KMS-11 (cell line): ENCODE measurements at regions not wholly inside any gene's neighbourhood (a gene's known extent, or its start where the extent isn't known, plus 50 kb on each side); places are given as distances from the start of the nearest gene placed in this dataset.

Experiments used
- H2AFZ ChIP-seq: fragments of 200-600 bp; sonication (generic); 2 replicates; pipeline ENCODE4 v1.6.1; 2016; ENCODE audit warnings: antibody characterized with exemption, mixed run types, low read depth
- H3K27ac ChIP-seq: fragments of 200-600 bp; sonication (generic); 2 replicates; pipeline ENCODE4 v1.6.1; 2016; ENCODE audit warnings: mild to moderate bottlenecking, mixed run types
- H3K27me3 ChIP-seq: fragments of 200-600 bp; sonication (generic); 2 replicates; pipeline ENCODE4 v1.6.1; 2017; ENCODE audit warnings: mild to moderate bottlenecking, low read depth, mixed run types, moderate library complexity; ENCODE audit not compliant: insufficient read depth
- H3K36me3 ChIP-seq: fragments of 200-600 bp; sonication (generic); 2 replicates; pipeline ENCODE4 v1.6.1; 2017; ENCODE audit warnings: mild to moderate bottlenecking, mixed run types; ENCODE audit not compliant: insufficient read depth
- H3K4me1 ChIP-seq: fragments of 200-600 bp; sonication (generic); 2 replicates; pipeline ENCODE4 v1.6.1; 2016; ENCODE audit warnings: mild to moderate bottlenecking, low read depth, mixed run types; ENCODE audit not compliant: poor library complexity, severe bottlenecking
- H3K4me2 ChIP-seq: fragments of 200-600 bp; sonication (generic); 2 replicates; pipeline ENCODE4 v1.7.0; 2016; ENCODE audit warnings: mild to moderate bottlenecking, mixed run types
- H3K4me3 ChIP-seq: fragments of 200-600 bp; sonication (generic); IDR thresholded peaks from 2 replicates; pipeline ENCODE4 v1.6.1; 2017; ENCODE audit warnings: low read depth, low read length, mixed read lengths; ENCODE audit not compliant: insufficient read depth
- H3K79me2 ChIP-seq: fragments of 200-600 bp; sonication (generic); 2 replicates; pipeline ENCODE4 v1.6.1; 2016; ENCODE audit warnings: low read depth, mixed run types; ENCODE audit not compliant: insufficient read depth
- H3K9ac ChIP-seq: fragments of 200-600 bp; sonication (generic); 2 replicates; pipeline ENCODE4 v1.6.1; 2016; ENCODE audit warnings: mild to moderate bottlenecking, mixed run types
- H4K20me1 ChIP-seq: fragments of 200-600 bp; sonication (generic); 2 replicates; pipeline ENCODE4 v1.6.1; 2016; ENCODE audit warnings: mild to moderate bottlenecking, mixed run types; ENCODE audit not compliant: insufficient read depth
- CTCF ChIP-seq: fragments of 200-600 bp; sonication (generic); conservative IDR thresholded peaks from 2 replicates; pipeline ENCODE4 v1.6.1; 2017; ENCODE audit warnings: low read depth, mild to moderate bottlenecking, antibody characterized with exemption, low read length, moderate library complexity, mixed read lengths

- no peak overlapping the region for H3K4me3 ChIP-seq
- no peak overlapping the region for H3K27ac ChIP-seq
- H2AFZ ChIP-seq: no peak overlapping the region
- no peaks in the 10 kb centered on the region for H3K36me3 ChIP-seq
- H3K4me2 ChIP-seq: no peak overlapping the region
- H3K79me2 ChIP-seq: no peaks in the 10 kb centered on the region
- no peaks in the 10 kb centered on the region for H3K27me3 ChIP-seq
- H3K9ac ChIP-seq: no peak overlapping the region
- H3K4me1 ChIP-seq: no peaks in the 10 kb centered on the region
- TF ChIP-seq CTCF: no peak
- H4K20me1 ChIP-seq: no peaks in the 10 kb centered on the region
Observed at GRCh38 chr2:239903210-239903609, 121.9 kb downstream of the NDUFA10 start.

GRCh38 chr2:239902749-239903201 is 122.4 kb downstream of the NDUFA10 start:
- no peaks in the 10 kb centered on the region for H3K36me3 ChIP-seq
- no peak overlapping the region for H3K4me3 ChIP-seq
- H3K4me1 ChIP-seq: no peaks in the 10 kb centered on the region
- no peaks in the 10 kb centered on the region for H4K20me1 ChIP-seq
- no peak for TF ChIP-seq CTCF
- no peak overlapping the region for H3K9ac ChIP-seq
- H3K4me2 ChIP-seq: no peak overlapping the region
- H3K79me2 ChIP-seq: no peaks in the 10 kb centered on the region
- H3K27ac ChIP-seq: no peak overlapping the region
- no peak overlapping the region for H2AFZ ChIP-seq
- H3K27me3 ChIP-seq: no peaks in the 10 kb centered on the region

GRCh38 chr2:239898292-239898925 is 126.7 kb downstream of the NDUFA10 start:
- H3K79me2 ChIP-seq: no peaks in the 10 kb centered on the region
- H3K9ac ChIP-seq: no peak overlapping the region
- no peak overlapping the region for H3K4me2 ChIP-seq
- no peaks in the 10 kb centered on the region for H3K36me3 ChIP-seq
- H3K4me3 ChIP-seq: no peak overlapping the region
- TF ChIP-seq CTCF: no peak
- H3K4me1 ChIP-seq: no peaks in the 10 kb centered on the region
- no peak overlapping the region for H3K27ac ChIP-seq
- H2AFZ ChIP-seq: no peak overlapping the region
- H3K27me3 ChIP-seq: no peaks in the 10 kb centered on the region
- no peaks in the 10 kb centered on the region for H4K20me1 ChIP-seq

GRCh38 chr2:239897596-239898235 is 127.4 kb downstream of the NDUFA10 start:
- H3K9ac ChIP-seq: no peak overlapping the region
- no peaks in the 10 kb centered on the region for H3K79me2 ChIP-seq
- TF ChIP-seq CTCF: no peak
- no peaks in the 10 kb centered on the region for H3K36me3 ChIP-seq
- no peak overlapping the region for H2AFZ ChIP-seq
- H3K4me3 ChIP-seq: no peak overlapping the region
- H3K27ac ChIP-seq: no peak overlapping the region
- H3K27me3 ChIP-seq: no peaks in the 10 kb centered on the region
- no peaks in the 10 kb centered on the region for H3K4me1 ChIP-seq
- H3K4me2 ChIP-seq: no peak overlapping the region
- no peaks in the 10 kb centered on the region for H4K20me1 ChIP-seq
